ENCODE measurements at regions not wholly inside any gene's neighbourhood (a gene's known extent, or its start where the extent isn't known, plus 50 kb on each side); places are given as distances from the start of the nearest gene placed in this dataset.
A peak's percentile ranks its signal among the peaks of the same experiment; 100 is the strongest.
"Not testable (repeated sequence)": the region's sequence is repeated elsewhere in the genome, so short reads cannot be mapped to it uniquely, and the experiment has no call there.

- not testable (repeated sequence) for FAIRE-seq; DNase-seq (ENCODE audit: low spot score)
These were observed 435.8 kb downstream of the SHISA9 start for GRCh38 chr16:13336907-13337881.

- DNase-seq (ENCODE audit: low spot score), result no peak
- FAIRE-seq, result no peak
These were observed 436.6 kb downstream of the SHISA9 start for GRCh38 chr16:13338044-13338443.

GRCh38 chr16:13342675-13343074 is 441.3 kb downstream of the SHISA9 start:
- no peak for DNase-seq (ENCODE audit: low spot score)
- no peak for FAIRE-seq

- no peak for FAIRE-seq
- no peak for DNase-seq (ENCODE audit: low spot score)
These were observed 442.6 kb downstream of the SHISA9 start for GRCh38 chr16:13344001-13344400.

- DNase-seq (ENCODE audit: low spot score) (no peak), FAIRE-seq (no peak)
These were observed 447.0 kb downstream of the SHISA9 start for GRCh38 chr16:13348416-13348815.

- FAIRE-seq (no peak), DNase-seq (ENCODE audit: low spot score) (no peak)
These were observed 448.6 kb downstream of the SHISA9 start for GRCh38 chr16:13350000-13350399.

- no peak for FAIRE-seq
- no peak for DNase-seq (ENCODE audit: low spot score)
These were observed 449.8 kb downstream of the SHISA9 start for GRCh38 chr16:13351181-13351580.

- DNase-seq (ENCODE audit: low spot score), result no peak
These were observed 450.3 kb downstream of the SHISA9 start for GRCh38 chr16:13351601-13352217.

GRCh38 chr16:13352796-13353195 is 451.4 kb downstream of the SHISA9 start:
- DNase-seq (ENCODE audit: low spot score); FAIRE-seq: not testable (repeated sequence)

More at GRCh38 chr16:13351601-13352217, 450.3 kb downstream of the SHISA9 start:
- FAIRE-seq, result no peak

GRCh38 chr16:13357842-13358241 is 456.4 kb downstream of the SHISA9 start:
- not testable (repeated sequence) for FAIRE-seq; DNase-seq (ENCODE audit: low spot score)

GRCh38 chr16:13359835-13360234 is 458.4 kb downstream of the SHISA9 start:
- DNase-seq (ENCODE audit: low spot score) (no peak), FAIRE-seq (no peak)

GRCh38 chr16:13372421-13372820 is 471.0 kb downstream of the SHISA9 start:
- no peak for FAIRE-seq
- DNase-seq (ENCODE audit: low spot score), result no peak

- no peak for FAIRE-seq
- DNase-seq (ENCODE audit: low spot score), result no peak
These were observed 474.8 kb downstream of the SHISA9 start for GRCh38 chr16:13376174-13376573.

- no peak for DNase-seq (ENCODE audit: low spot score)
These were observed 475.7 kb downstream of the SHISA9 start for GRCh38 chr16:13377143-13377542.

GRCh38 chr16:13378151-13378550 is 476.8 kb downstream of the SHISA9 start:
- FAIRE-seq, result no peak

More at GRCh38 chr16:13377143-13377542, 475.7 kb downstream of the SHISA9 start:
- no peak for FAIRE-seq

GRCh38 chr16:13379266-13379665 is 477.9 kb downstream of the SHISA9 start:
- FAIRE-seq, result no peak
- no peak for DNase-seq (ENCODE audit: low spot score)

More at GRCh38 chr16:13378151-13378550, 476.8 kb downstream of the SHISA9 start:
- peak; percentile 46 for DNase-seq (ENCODE audit: low spot score)

GRCh38 chr16:13385156-13386040 is 484.0 kb downstream of the SHISA9 start:
- not testable (repeated sequence) for DNase-seq (ENCODE audit: low spot score); FAIRE-seq

GRCh38 chr16:13390093-13390985 is 488.9 kb downstream of the SHISA9 start:
- FAIRE-seq (no peak), DNase-seq (ENCODE audit: low spot score) (no peak)

- DNase-seq (ENCODE audit: low spot score), result no peak
- FAIRE-seq, result no peak
These were observed 489.5 kb downstream of the SHISA9 start for GRCh38 chr16:13390986-13391305.

- DNase-seq (ENCODE audit: low spot score) (no peak), FAIRE-seq (no peak)
These were observed 489.9 kb downstream of the SHISA9 start for GRCh38 chr16:13391337-13391736.

All from urothelium cell line (cell line).